Upper lobe of left lung (tissue), 6 donors: ENCODE measurements at regions not wholly inside any gene's neighbourhood (a gene's known extent, or its start where the extent isn't known, plus 50 kb on each side); places are given as distances from the start of the nearest gene placed in this dataset.

Experiments
- ATAC-seq, 2 donors: fragments of 200-7000 bp; cut with Tn5 transposase; one replicate each; pipeline ENCODE4 v1.9.1; 2022; ENCODE audit warnings: mild to moderate bottlenecking in 2 of 2, moderate library complexity in 2 of 2; ENCODE audit not compliant: low FRiP score in 2 of 2
- DNase-seq, 2 donors: peaks; one replicate each; pipeline ENCODE4 v3.0.0-alpha.2; 2019 to 2020
- H3K27ac ChIP-seq, 4 donors: fragments of 200-600 bp; sonication (generic); one replicate each; pipeline ENCODE4 v1.5.1; 2016 to 2019
- H3K27me3 ChIP-seq, 4 donors: fragments of 200-600 bp; sonication (generic); one replicate each; pipeline ENCODE4 v1.5.1; 2017 to 2019
- H3K36me3 ChIP-seq, 4 donors: fragments of 200-600 bp; sonication (generic); one replicate each; pipeline ENCODE4 v1.5.1; 2016 to 2019
- H3K4me1 ChIP-seq, 4 donors: fragments of 200-600 bp; sonication (generic); one replicate each; pipeline ENCODE4 v1.5.1; 2018 to 2019
- H3K4me3 ChIP-seq, 4 donors: fragments of 200-600 bp; sonication (generic); one replicate each; pipeline ENCODE4 v1.5.1; 2017 to 2019; ENCODE audit warnings: mild to moderate bottlenecking in 2 of 4, moderate library complexity in 1 of 4
- H3K9me3 ChIP-seq, 4 donors: fragments of 200-600 bp; sonication (generic); one replicate each; pipeline ENCODE4 v1.5.1; 2018 to 2019
- EP300 ChIP-seq, 4 donors: sonication (generic); formaldehyde crosslinking; IDR thresholded peaks; one replicate each; pipeline ENCODE4 v1.5.1; 2017; ENCODE audit warnings: antibody characterized with exemption in 4 of 4, control low read depth in 2 of 4
- POLR2A ChIP-seq, 4 donors: fragments of 450-650 bp; IDR thresholded peaks; one replicate each; pipeline ENCODE4 v1.5.1; 2016 to 2017; ENCODE audit warnings: antibody characterized with exemption in 4 of 4, mild to moderate bottlenecking in 2 of 4
- POLR2AphosphoS5 ChIP-seq, 2 donors: sonication (generic); formaldehyde crosslinking; IDR thresholded peaks; one replicate each; pipeline ENCODE4 v1.5.1; 2017; ENCODE audit warnings: antibody characterized with exemption in 2 of 2
- WGBS, 2 donors: methylation state at CpG; one replicate each; pipeline ENCODE4 v1.1.5; 2017 to 2018; 5-methylcytosine and 5-hydroxymethylcytosine counted together
- TF ChIP-seq, protein P1 (sequence below), 6 experiments: fragments of 450-650 bp in 4 of 6; fragments of 200-600 bp in 2 of 6; sonication (generic) in 2 of 6; IDR thresholded peaks; one replicate each; pipeline ENCODE4 v1.5.1; 2016 to 2019; ENCODE audit warnings: antibody characterized with exemption in 6 of 6
- donor health status: DM: no; HTN: no; CAD: no; lungs with moderate emphysema.
- donor health status: DM: no; HTN: yes; CAD: no; lungs with severe emphysema.

DNA sequence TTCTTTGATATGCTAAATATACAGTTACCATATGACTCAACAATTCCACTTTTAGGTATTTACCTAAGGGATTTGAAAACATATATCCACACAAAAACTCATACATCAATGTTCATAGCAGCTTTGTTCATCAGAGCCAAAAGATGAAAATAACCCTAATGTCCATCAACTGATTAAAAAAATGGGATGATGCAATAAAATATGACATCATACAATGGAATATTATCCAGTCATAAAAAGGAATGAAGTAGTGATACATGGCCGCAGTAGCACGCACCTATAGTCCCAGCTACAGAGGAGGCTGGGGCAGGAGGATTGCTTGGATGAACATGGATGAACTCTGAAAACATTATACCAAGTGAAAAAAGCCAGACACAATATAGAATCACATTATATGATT is 101.4 kb upstream of the SIRPA start:
- no peak overlapping the region for H3K27ac ChIP-seq
- no peak for DNase-seq
- H3K4me3 ChIP-seq, result no peak overlapping the region
- no peaks in the 10 kb centered on the region for H3K27me3 ChIP-seq
- no peaks in the 10 kb centered on the region for H3K36me3 ChIP-seq
- H3K9me3 ChIP-seq, result no peaks in the 10 kb centered on the region
- H3K4me1 ChIP-seq, result no peaks in the 10 kb centered on the region
- TF ChIP-seq, protein P1, sequence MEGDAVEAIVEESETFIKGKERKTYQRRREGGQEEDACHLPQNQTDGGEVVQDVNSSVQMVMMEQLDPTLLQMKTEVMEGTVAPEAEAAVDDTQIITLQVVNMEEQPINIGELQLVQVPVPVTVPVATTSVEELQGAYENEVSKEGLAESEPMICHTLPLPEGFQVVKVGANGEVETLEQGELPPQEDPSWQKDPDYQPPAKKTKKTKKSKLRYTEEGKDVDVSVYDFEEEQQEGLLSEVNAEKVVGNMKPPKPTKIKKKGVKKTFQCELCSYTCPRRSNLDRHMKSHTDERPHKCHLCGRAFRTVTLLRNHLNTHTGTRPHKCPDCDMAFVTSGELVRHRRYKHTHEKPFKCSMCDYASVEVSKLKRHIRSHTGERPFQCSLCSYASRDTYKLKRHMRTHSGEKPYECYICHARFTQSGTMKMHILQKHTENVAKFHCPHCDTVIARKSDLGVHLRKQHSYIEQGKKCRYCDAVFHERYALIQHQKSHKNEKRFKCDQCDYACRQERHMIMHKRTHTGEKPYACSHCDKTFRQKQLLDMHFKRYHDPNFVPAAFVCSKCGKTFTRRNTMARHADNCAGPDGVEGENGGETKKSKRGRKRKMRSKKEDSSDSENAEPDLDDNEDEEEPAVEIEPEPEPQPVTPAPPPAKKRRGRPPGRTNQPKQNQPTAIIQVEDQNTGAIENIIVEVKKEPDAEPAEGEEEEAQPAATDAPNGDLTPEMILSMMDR (IDR thresholded peaks at IDR 0.05), result no peak
- TF ChIP-seq POLR2A (IDR thresholded peaks at IDR 0.05) (no peak), EP300 (IDR thresholded peaks at IDR 0.05) (no peak), POLR2AphosphoS5 (IDR thresholded peaks at IDR 0.05) (no peak)
- no peak for ATAC-seq
- WGBS, 2 donors, result 92 to 98% methylated on average over 2 of the region's 2 CpGs

DNA sequence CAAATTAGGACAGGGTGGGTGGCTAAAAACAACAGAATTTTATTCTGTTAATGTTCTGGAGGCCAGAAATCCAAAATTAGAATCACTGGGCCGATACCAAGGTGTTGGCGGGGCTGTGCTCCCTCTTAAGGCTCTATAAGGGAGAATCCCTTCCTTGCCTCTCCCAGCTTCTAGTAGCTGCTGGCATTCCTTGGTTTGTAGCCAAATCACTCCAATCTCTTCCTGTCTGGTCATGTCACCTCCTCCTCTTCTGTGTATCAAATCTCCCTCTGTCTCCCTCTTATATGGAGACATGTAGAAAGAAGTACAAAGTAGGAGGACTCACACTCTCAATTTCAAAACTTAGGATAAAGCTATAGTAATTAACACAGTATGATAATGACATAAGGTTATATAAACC is 102.9 kb upstream of the SIRPA start:
- TF ChIP-seq EP300 (IDR thresholded peaks at IDR 0.05) (no peak), POLR2AphosphoS5 (IDR thresholded peaks at IDR 0.05) (no peak), POLR2A (IDR thresholded peaks at IDR 0.05) (no peak)
- TF ChIP-seq, protein P1 (IDR thresholded peaks at IDR 0.05), result no peak
- DNase-seq, result no peak
- Histone ChIP-seq H3K4me1 (no peaks in the 10 kb centered on the region), H3K27ac (no peak overlapping the region), H3K27me3 (no peaks in the 10 kb centered on the region), H3K9me3 (no peaks in the 10 kb centered on the region), H3K36me3 (no peaks in the 10 kb centered on the region), H3K4me3 (no peak overlapping the region)
- WGBS, 2 donors, result 79 to 82% methylated on average over 2 of the region's 2 CpGs
- no peak for ATAC-seq

DNA sequence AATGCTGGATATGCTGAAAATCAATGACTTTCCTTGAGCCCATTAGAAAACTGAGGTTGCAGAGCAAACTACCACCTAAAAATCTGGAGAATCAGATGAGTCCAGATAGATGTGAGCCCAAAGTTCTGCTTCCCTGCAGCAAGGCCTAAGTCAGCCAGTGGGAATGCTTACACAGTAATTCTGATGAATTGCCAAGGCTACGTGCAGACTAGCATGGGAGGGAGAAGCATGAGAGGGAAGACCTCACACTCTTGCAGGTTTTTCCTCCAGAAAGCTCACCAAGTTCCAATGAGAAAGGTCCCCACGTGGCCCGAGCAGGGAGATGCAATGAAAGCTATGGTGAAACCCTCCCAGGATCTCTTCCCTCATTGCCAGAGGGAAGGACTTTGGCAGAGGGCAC is 104.8 kb upstream of the SIRPA start:
- H3K9me3 ChIP-seq, result no peaks in the 10 kb centered on the region
- DNase-seq (no peak), ATAC-seq (no peak)
- H3K4me3 ChIP-seq, result no peak overlapping the region
- no peaks in the 10 kb centered on the region for H3K27me3 ChIP-seq
- no peaks in the 10 kb centered on the region for H3K4me1 ChIP-seq
- TF ChIP-seq EP300 (IDR thresholded peaks at IDR 0.05) (no peak), POLR2AphosphoS5 (IDR thresholded peaks at IDR 0.05) (no peak), POLR2A (IDR thresholded peaks at IDR 0.05) (no peak)
- TF ChIP-seq, protein P1 (IDR thresholded peaks at IDR 0.05), result no peak
- WGBS, 2 donors, result 33 to 35% methylated on average over 3 of the region's 3 CpGs
- no peaks in the 10 kb centered on the region for H3K36me3 ChIP-seq
- H3K27ac ChIP-seq, result no peak overlapping the region

DNA sequence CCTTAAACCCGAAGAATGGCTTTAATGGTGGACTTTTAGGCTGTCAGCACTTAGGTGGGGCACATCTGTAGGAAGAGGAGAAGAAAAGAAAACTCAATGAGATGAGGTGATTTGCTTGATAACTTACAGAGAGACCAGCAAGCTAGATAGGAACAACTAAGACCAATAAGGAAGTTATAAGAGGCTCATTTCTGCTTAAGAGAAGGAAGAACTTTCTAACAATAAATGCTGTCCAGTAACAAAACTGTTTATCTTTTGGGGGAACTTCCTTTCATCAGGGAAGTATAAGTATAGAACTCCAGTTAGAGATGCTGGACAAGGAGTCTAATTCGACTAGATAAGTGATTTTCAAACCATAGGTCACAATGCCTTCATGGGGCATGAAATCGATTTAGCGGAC is 107.2 kb upstream of the SIRPA start:
- H3K4me1 ChIP-seq, result no peaks in the 10 kb centered on the region
- H3K9me3 ChIP-seq, result no peaks in the 10 kb centered on the region
- no peaks in the 10 kb centered on the region for H3K36me3 ChIP-seq
- no peak overlapping the region for H3K4me3 ChIP-seq
- 70 to 71% methylated on average over 4 of the region's 4 CpGs for WGBS, 2 donors
- DNase-seq, result no peak
- no peaks in the 10 kb centered on the region for H3K27me3 ChIP-seq
- TF ChIP-seq POLR2A (IDR thresholded peaks at IDR 0.05) (no peak), EP300 (IDR thresholded peaks at IDR 0.05) (no peak), POLR2AphosphoS5 (IDR thresholded peaks at IDR 0.05) (no peak)
- TF ChIP-seq, protein P1 (IDR thresholded peaks at IDR 0.05), result no peak
- ATAC-seq, result no peak
- no peak overlapping the region for H3K27ac ChIP-seq

DNA sequence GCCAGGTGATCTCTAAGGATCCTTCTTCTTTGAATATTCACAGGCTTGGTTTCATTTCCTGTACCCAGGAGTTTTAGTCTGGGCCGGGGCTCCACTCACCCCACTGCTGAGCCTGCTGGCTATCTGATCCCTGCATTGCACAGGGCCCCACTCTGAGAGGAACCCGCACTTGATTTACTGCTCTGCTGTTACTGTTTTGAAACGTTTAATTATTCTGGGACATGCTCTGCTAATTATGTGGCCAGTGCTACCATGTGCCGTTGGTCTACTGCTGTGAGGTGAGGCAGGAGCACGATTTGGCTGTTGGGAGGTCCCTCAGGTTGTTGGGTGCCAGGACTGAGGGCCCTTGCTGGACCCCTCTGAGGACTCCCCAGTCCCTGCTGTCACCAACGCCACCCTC is 108.7 kb upstream of the SIRPA start:
- no peaks in the 10 kb centered on the region for H3K9me3 ChIP-seq
- H3K4me3 ChIP-seq, result no peak overlapping the region
- H3K27me3 ChIP-seq, result no peaks in the 10 kb centered on the region
- H3K36me3 ChIP-seq, result no peaks in the 10 kb centered on the region
- DNase-seq, result no peak
- ATAC-seq, result no peak
- no peak overlapping the region for H3K27ac ChIP-seq
- WGBS, 2 donors, result 36 to 44% methylated on average over 5 to 6 of the region's 6 CpGs
- TF ChIP-seq POLR2A (IDR thresholded peaks at IDR 0.05), result no peak
- TF ChIP-seq POLR2AphosphoS5 (IDR thresholded peaks at IDR 0.05), result no peak
- TF ChIP-seq EP300 (IDR thresholded peaks at IDR 0.05), result no peak
- TF ChIP-seq, protein P1 (IDR thresholded peaks at IDR 0.05), result no peak
- no peaks in the 10 kb centered on the region for H3K4me1 ChIP-seq
